AG08395 (cell line): ENCODE measurements at regions not wholly inside any gene's neighbourhood (a gene's known extent, or its start where the extent isn't known, plus 50 kb on each side); places are given as distances from the start of the nearest gene placed in this dataset.

ENCODE experiments used
- DNase-seq: peaks from one replicate; pipeline ENCODE4 v3.0.0; 2012; ENCODE audit warnings: mixed read lengths, low spot score

DNA sequence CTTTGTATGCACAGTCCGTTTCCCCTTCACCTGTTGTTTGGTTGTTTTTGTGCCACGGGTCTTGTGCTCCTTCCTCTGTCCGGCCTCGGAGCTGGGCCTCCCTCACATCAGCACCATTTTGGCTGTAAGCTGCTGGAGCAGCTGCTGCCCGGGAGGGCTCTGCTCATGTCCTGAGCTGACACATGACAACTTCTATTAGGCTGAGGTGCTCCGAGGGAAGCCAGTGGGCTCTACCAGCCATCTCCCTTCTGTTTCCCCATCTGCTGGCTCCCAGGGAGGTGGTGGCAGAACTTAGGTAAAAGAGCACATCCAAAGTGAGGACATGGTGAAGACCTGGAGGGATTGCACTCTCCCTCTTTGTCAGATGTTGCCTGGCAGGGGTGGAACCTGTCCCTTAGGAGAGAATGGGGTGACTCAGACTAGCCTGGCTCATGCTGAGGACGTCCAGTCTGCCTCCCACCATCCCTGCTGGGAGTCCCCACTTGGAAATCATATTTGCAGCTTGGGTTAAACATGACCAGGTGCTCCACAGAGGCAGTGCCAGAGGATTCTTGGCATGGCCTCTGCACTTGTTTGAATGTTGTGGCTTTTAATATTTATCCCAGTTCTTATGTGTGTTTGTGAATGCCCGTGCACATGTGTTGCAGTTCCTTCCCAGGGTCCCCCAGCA is 49.8 kb upstream of the TNP1 start:
- no peak for DNase-seq
